ENCODE measurements at regions not wholly inside any gene's neighbourhood (a gene's known extent, or its start where the extent isn't known, plus 50 kb on each side); places are given as distances from the start of the nearest gene placed in this dataset.

GRCh38 chr21:15455819-15456462, 273.8 kb upstream of the USP25 start:
- Histone ChIP-seq H3K27me3 (ENCODE audit: insufficient read depth, low read length) (no peaks in the 10 kb centered on the region), H2BK20ac (ENCODE audit: low read depth, low read length, poor library complexity, severe bottlenecking) (no peak overlapping the region), H4K91ac (ENCODE audit: insufficient read length, low read depth, low read length) (no peak overlapping the region), H3K23me2 (ENCODE audit: insufficient read length, low read depth, low read length, poor library complexity, severe bottlenecking) (no peaks in the 10 kb centered on the region), H3K79me2 (ENCODE audit: insufficient read depth, low read length) (no peaks in the 10 kb centered on the region), H4K20me1 (ENCODE audit: control insufficient read depth, insufficient read depth, insufficient read length) (no peaks in the 10 kb centered on the region), H3K4me2 (ENCODE audit: insufficient read depth, insufficient read length, low read length) (no peak overlapping the region), H2AFZ (ENCODE audit: low read length) (no peak overlapping the region), H3K18ac (ENCODE audit: insufficient read length, low read depth, low read length) (no peak overlapping the region), H2BK15ac (ENCODE audit: low read depth, low read length) (no peak overlapping the region), H3K4ac (ENCODE audit: low read depth, low read length) (no peak overlapping the region), H3K23ac (ENCODE audit: insufficient read length, low read depth, low read length) (no peak overlapping the region), H4K5ac (ENCODE audit: insufficient read length, low read depth, low read length) (no peak overlapping the region), H3K27ac (ENCODE audit: insufficient read length, low read depth, low read length) (no peak overlapping the region), H4K8ac (replicated peaks; ENCODE audit: insufficient read length, low read depth, low read length) (no peak overlapping the region), H3T11ph (ENCODE audit: low read length) (no peak overlapping the region), H2BK5ac (ENCODE audit: insufficient read length, low read length) (no peak overlapping the region), H3K79me1 (ENCODE audit: insufficient read depth, low read depth, low read length, poor library complexity, severe bottlenecking) (no peaks in the 10 kb centered on the region), H3K4me1 (ENCODE audit: insufficient read depth, low read length) (no peaks in the 10 kb centered on the region), H3K9me3 (ENCODE audit: control insufficient read depth, low read depth, low read length) (no peaks in the 10 kb centered on the region), H3K14ac (ENCODE audit: insufficient read depth, low read length) (no peak overlapping the region), H3K9ac (ENCODE audit: extremely low read depth, insufficient read length, low read length) (no peak overlapping the region), H2BK12ac (ENCODE audit: insufficient read length, low read depth, low read length) (no peak overlapping the region), H2BK120ac (ENCODE audit: low read depth, low read length, poor library complexity, severe bottlenecking) (no peak overlapping the region), H2AK5ac (ENCODE audit: insufficient read length, low read length) (no peak overlapping the region), H3K56ac (ENCODE audit: insufficient read length, low read depth, low read length) (no peak overlapping the region)
- peaks cover 4% of the 10 kb centered on the region in 2 experiments; a peak in 3 of 4 replicates for H3K4me1 Mint-ChIP-seq
- H3K9me3 Mint-ChIP-seq, result peaks cover 0 to 5% of the 10 kb centered on the region in 2 experiments; a peak in 3 of 5 replicates
- peak overlapping the region in 1 of 3 experiments; percentile 65; a peak in 1 of 7 replicates for H3K27ac Mint-ChIP-seq
- H3K36me3 Mint-ChIP-seq (ENCODE audit: insufficient read depth in 1 of 3, low read depth in 3 of 3), result peaks cover 0 to 6% (median 2%) of the 10 kb centered on the region in 3 experiments; a peak in 4 of 7 replicates
- no CpG with 5 or more reads among the region's 14 CpGs for WGBS (ENCODE audit: extremely low coverage, insufficient read length, low lambda C conversion rate)
- DNase-seq, result no peak
- H3K27me3 Mint-ChIP-seq (ENCODE audit: low read depth), result no peaks in the 10 kb centered on the region
- H3K4me3 Mint-ChIP-seq, result no peak overlapping the region
- no peak for TF ChIP-seq CTCF (conservative IDR thresholded peaks at IDR 0.05)
